NCI-H748 treated with DMSO at 0.1 percent for 48 hours (cell line): ENCODE measurements at regions not wholly inside any gene's neighbourhood (a gene's known extent, or its start where the extent isn't known, plus 50 kb on each side); places are given as distances from the start of the nearest gene placed in this dataset.

Experiments
- DNase-seq: peaks from one replicate; lab custom pipeline; 2025; lab: John Stamatoyannopoulos, UW

GRCh38 chr13:40169476-40169875 is 497.0 kb downstream of the FOXO1 start:
- no peak for DNase-seq

GRCh38 chr13:40170091-40170490 is 496.4 kb downstream of the FOXO1 start:
- no peak for DNase-seq

- no peak for DNase-seq
Observed at GRCh38 chr13:40170982-40171381, 495.5 kb downstream of the FOXO1 start.

DNA sequence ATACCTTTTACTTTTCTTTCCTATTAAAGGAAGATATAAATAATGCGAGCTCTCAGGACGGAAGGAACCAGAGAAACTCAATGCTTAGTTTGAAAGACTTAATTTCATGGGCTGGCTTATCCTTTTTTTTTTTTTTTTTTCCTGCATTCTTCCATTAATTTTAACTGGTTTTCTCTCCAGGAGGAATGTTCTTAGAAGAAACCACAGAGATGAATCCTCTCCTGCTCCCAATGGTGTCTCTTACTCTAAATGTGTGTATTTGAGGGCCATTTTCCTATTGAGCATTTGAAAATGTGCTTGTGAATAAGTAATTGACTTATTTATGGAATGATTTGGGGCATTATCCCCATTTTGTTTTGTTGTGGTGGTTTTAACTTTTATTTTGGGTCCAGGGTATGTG is 494.9 kb downstream of the FOXO1 start:
- DNase-seq = no peak

GRCh38 chr13:40172149-40172591 is 494.3 kb downstream of the FOXO1 start:
- DNase-seq = no peak

GRCh38 chr13:40172878-40173277 is 493.6 kb downstream of the FOXO1 start:
- DNase-seq = no peak

DNA sequence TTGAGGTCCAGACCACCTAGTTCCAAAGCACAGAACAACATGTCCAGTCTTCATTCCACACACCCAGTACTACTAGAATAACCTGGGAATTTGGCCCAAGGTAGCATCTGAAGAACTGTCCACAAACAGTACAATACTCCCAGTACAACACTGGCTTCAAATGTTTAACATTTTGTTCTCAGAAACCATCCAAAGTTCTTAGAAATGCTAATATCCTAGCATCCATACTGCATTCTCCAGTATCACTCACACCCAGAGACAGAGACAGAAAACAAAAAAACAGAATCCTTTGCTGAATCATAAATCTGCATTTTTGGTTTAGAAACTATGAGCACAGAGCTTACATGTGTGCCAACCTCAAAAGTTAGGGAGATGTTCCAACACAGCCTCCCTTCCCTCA is 490.8 kb downstream of the FOXO1 start:
- DNase-seq = no peak

DNA sequence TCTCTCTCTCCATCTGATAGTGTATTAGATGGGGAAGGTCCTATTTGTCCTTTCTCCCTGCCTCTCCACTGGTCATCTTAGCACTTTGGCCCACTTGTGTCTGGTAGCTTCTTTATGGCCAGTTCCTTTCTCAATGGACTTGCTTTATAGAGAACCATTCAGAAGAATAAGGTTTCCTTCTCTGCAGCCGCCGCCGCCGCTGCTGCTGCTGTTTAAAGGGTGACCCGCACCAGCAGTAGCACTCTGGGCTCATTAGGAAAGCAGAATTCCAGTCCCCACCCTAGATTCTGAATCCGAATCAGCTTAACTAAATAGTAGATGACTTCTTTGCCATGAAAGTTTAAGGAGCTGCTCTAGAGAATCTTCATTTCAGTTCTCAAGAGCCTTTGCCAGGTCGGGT is 490.2 kb downstream of the FOXO1 start:
- no peak for DNase-seq

DNA sequence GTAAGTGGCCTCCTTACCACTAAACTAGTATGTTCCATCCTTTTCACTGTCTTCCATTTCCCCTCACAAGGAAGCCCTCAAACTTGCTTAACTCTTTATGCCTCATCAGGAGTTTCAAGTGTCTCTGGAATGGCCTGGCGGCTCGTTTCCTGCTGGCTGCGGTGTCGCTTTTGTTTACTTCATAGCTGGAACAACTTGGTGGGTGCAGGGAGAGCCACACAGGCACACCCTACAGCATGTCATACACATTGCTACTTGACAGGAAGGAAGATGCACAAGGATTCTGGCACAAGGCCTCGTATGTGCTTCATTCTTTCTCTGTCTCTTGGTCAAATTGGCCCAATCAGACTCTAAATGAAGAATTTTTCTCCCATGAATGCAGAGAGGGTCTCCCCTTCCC is 488.3 kb downstream of the FOXO1 start:
- DNase-seq = no peak

DNA sequence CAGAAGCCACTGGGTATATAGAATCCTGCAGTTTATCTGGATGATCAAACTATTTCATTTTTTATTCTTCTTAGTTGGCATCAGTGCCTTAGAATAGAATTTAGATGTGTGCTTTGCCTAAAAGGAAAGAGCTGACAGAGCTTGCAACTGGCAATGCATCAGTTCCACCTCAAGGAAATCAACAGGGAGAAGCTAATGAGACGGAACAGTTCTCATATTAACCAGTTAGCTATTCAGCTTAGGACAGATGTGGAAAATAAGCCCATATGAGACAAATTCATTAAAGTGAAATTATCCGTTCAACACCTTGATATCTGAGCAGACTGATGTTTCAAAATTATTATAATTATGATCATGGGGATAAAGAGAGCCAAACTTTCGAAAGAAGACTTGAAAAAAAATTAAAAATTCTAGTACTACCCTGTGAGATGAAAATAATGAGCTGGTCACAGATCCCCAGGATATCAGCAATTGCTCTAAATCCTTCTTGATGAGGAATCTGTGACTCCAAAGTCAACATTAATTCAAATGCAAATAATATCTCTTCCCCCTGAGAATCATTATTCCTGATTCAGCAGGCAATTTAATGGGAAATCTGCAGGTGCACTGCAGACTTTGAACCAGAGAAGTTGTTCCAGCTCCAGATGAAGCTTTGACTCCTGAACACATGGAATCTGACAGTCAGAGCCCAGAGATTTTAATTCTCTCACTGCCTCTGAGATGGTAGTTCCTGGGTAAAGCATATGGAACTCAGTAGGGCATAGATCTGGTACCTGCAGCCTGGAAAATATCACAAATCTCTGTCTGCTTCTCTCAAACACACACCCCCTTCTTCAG is 486.8 kb downstream of the FOXO1 start:
- no peak for DNase-seq

- no peak for DNase-seq
Observed at GRCh38 chr13:40180776-40181175, 485.7 kb downstream of the FOXO1 start.

DNA sequence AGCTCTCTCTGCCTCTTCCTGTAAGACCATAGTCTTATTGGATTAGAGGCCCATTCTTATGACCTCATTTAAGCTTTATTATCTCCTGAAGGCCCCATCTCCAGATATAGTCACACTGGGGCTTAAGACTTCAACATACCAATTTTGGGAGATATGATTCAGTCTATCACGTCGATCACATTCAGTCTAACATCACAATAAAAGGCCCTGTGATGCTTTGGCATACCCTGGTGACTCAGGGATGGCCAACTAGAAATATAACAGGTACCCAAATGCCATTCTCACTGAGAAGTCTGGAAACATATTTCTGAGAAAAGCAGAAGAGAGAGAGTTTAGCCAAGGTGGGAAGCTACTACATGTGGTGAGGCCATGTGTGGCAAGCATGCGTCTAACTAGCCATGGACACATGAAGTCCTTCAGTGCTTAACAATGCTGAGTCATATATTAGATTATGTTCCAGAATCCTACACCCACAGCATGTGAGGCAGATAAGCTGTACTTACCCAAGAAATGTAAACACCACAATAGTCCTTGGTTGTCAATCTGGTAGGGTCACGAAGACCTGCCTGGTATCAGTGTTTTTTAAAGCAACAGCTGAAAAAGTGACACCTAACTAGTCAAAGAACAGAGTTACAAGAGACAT is 485.1 kb downstream of the FOXO1 start:
- DNase-seq = no peak

DNA sequence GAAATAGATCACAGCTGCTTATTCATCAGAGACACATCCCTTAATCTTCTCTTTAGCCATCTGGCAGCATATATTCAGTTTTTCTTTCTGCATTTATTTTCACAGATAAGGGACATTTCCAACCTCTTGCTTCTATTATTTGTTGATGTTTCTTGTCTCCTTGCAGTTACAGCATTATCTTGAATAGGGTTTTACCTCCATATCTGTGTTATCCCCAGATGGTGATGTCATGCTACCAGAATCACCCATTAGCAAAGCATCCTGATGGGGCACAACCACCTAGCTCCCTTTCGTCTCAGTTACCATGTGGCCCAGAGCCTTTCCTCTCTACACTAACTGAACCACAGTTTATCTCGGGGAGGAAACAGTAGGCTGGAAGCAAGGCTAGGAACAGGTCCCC is 483.9 kb downstream of the FOXO1 start:
- no peak for DNase-seq

DNA sequence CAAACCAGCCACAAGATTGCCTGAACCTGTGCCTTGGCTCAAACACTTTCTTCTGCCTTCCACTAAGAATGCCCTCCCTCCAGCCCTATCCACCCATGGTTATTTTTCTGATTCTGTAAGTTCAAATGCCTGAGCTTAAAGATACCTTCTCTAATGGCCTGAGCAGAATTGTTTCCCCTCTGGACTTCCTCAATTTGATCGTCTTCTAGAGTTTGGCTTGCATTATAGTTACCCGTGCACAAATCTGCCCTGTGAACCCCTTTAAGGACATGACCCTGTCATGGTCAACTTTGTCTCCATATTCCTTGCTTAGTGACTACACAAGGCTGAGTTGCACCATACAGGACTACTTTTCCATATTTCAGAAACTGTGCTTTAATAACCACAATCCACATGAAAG is 481.0 kb downstream of the FOXO1 start:
- no peak for DNase-seq

DNA sequence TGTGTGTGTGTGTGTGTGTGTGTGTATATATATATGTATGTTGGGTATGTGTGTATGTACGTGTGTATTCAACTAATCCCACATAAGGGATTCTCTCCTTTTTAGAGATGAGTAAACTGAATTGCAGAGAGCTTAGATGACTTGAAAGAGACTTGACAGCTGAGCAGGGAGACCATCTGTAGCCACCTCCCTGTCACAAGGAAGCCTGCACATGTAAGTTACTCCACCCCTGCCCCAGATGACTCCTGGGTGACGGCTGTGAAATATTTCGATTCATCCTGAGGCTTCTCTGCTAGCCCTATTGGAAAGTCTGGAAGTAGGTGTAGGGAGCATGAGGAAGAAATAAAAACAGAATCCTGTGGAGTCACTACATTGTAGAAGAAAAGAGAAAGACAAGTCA is 480.4 kb downstream of the FOXO1 start:
- DNase-seq = no peak

DNA sequence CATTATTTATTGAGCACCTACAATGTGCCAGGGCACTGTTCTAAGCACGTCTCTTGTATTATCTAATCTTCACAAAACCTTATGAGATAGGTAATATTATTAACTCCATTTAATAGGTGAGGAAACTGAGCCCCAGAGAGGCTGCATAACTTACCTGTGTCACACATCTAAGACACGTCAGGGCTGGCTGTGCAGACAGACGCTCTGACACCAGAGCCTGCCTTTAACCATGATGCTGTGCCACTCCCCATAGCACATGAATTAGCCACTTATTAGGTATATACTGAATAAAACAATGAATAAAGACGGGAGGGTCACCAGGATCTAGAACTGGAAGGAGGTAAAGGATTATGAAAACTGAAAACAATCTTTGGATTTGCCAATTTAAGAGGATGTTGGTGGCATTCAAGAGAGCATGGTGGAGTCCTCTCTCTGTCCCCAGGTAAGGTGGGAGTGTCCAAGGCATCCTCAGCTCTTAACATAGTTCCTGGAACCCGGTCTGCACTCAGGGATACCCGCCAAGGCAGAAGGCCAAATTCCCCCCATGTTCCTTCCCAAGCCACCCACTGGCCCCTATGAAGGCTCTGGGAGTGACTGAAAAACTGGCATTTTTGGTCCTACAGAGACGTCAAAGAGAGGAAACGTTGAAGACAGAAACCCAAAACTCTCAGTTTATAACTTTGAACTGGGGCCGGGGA is 479.7 kb downstream of the FOXO1 start:
- DNase-seq = no peak

DNA sequence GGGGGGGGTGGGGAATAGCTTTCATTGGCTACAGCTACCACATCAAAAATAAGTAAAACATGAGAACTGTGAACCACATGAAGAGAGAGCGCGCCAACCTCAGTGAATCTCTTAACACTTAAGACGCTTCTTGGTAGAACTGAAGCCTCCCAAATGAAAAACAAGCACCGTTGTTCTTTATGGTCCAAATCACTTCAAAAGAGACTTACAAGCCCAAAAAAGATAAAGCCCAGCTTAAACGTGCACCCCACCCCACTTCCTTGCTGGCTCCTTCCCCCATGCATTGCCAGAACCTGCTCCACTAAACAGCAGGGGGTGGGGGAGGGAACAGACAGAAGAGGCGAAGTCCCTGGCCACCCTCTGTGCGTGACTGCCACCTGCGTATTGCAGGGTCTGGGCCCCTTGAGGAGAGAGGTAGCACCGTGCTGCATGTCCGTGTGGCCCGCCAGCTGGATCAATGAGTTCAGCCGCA is 479.1 kb downstream of the FOXO1 start:
- no peak for DNase-seq

- DNase-seq = no peak
Observed at GRCh38 chr13:40187841-40188591, 478.4 kb downstream of the FOXO1 start.

GRCh38 chr13:40189426-40189825 is 477.0 kb downstream of the FOXO1 start:
- DNase-seq = no peak

DNA sequence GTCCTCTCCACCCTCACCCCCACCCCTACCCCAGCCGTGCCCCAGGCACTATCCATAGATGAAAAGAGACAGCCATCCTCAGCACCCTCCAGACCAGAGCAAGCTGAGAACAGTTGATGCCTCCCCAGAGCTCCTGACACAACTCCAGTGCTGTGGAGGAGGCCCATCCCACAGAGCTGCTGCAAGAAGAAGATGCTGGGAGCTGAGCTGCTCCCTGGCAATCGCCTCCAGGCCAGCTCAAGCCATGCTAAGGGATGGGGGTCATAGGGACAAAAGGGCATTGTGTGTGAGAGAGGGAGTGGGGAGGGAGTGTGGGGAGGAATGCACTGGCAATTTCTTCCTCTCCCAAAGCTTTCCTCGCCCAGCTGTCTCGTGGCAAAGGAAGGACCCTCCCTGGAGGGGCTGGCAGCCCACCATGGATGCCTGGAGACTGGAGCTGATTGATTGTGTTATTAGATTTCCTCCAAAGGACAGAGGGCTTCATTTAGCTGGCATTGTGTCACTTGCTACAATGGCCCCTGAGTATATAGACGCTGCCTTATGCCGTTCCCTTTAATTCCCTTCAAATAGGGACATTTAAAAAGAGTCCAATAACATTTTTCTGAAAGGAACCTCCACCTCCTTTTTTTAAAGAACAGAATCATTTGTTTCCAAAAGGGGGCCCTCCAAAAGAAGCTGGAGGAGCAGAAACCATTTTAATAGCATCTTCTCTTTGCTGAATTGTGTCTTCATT is 476.4 kb downstream of the FOXO1 start:
- no peak for DNase-seq

DNA sequence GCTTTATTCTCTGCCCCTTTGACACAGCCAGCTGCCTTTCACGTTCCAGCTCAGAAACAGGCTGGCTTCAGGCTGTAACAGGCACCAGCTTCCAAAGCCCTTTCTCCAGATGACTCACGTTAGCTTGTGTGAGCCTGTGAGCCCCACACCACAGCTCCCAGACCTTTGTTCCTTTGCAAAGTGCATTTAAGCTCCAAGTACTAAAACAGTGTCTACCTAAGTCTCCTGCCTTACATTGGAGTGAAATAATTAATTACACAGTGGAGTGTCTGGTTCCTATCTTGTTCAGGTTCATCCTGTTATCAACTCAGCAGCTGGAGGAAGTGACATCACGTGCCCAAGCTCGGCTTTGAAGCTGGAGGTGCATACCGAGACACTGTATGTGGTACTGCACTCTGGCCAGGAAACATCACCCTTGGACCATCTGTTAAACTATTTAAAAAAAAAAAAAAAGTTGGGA is 475.8 kb downstream of the FOXO1 start:
- DNase-seq = no peak
